IMR-90 (cell line): ENCODE measurements at regions not wholly inside any gene's neighbourhood (a gene's known extent, or its start where the extent isn't known, plus 50 kb on each side); places are given as distances from the start of the nearest gene placed in this dataset.

Experiments
- ATAC-seq: fragments of 200-7000 bp; cut with Tn5 transposase; 2 replicates; pipeline ENCODE4 v1.9.1; 2020; ENCODE audit warnings: low read depth, mild to moderate bottlenecking, moderate library complexity
- BruUV-seq: library from RNA; stranded (reverse); fragments of 400-500 nt; replicated peaks from 2 replicates; lab custom pipeline; 2021; lab: Mats Ljungman, UMichigan
- CTCF ChIA-PET: fragments of 300-600 bp; formaldehyde crosslinking; extraction: SDS; loops from one replicate; lab custom pipeline; 2021; ENCODE audit warnings: antibody characterized with exemption; lab: Yijun Ruan, JAX
- POLR2A ChIA-PET: fragments of 300-600 bp; sonication (Branson Sonifier 250); formaldehyde crosslinking; loops from one replicate; lab custom pipeline; 2022; ENCODE audit warnings: antibody characterized with exemption; ENCODE audit not compliant: unreplicated experiment; lab: Charles Lee
- DNase-seq: peaks from one replicate; pipeline ENCODE4 v3.0.0; 2013
- H2AFZ ChIP-seq: replicated peaks from 2 replicates; pipeline ENCODE3; 2013; ENCODE audit warnings: low read length, mild to moderate bottlenecking; ENCODE audit not compliant: poor library complexity
- H2AK5ac ChIP-seq: 2 replicates; pipeline ENCODE4 v1.6.1; 2013; ENCODE audit warnings: low read depth, low read length, inconsistent platforms
- H2AK9ac ChIP-seq: replicated peaks from 2 replicates; pipeline ENCODE3; 2013; ENCODE audit warnings: mild to moderate bottlenecking, low read depth, low read length, moderate library complexity; ENCODE audit not compliant: poor library complexity
- H2BK120ac ChIP-seq: 2 replicates; pipeline ENCODE4 v1.6.1; 2013; ENCODE audit warnings: low read depth, low read length, inconsistent platforms
- H2BK15ac ChIP-seq: 3 replicates; pipeline ENCODE4 v1.6.1; 2013; ENCODE audit warnings: low read depth, low read length, inconsistent platforms
- H2BK20ac ChIP-seq: 2 replicates; pipeline ENCODE4 v1.6.1; 2013; ENCODE audit warnings: low read depth, mild to moderate bottlenecking, inconsistent platforms, low read length, moderate library complexity
- H2BK5ac ChIP-seq: 2 replicates; pipeline ENCODE4 v1.6.1; 2013; ENCODE audit warnings: mild to moderate bottlenecking, low read depth, low read length, inconsistent platforms; ENCODE audit not compliant: poor library complexity, severe bottlenecking
- H3K14ac ChIP-seq: replicated peaks from 2 replicates; pipeline ENCODE4 v1.6.1; 2013; ENCODE audit warnings: low read depth, low read length, inconsistent platforms
- H3K18ac ChIP-seq: 2 replicates; pipeline ENCODE4 v1.6.1; 2013; ENCODE audit warnings: low read depth, low read length, control low read depth
- H3K23ac ChIP-seq: 2 replicates; pipeline ENCODE4 v1.6.1; 2013; ENCODE audit warnings: low read depth, low read length, inconsistent platforms
- H3K27ac ChIP-seq: 2 replicates; pipeline ENCODE4 v1.5.1; 2013; ENCODE audit warnings: mild to moderate bottlenecking, control low read depth, low read length; ENCODE audit not compliant: insufficient read depth
- H3K27me3 ChIP-seq: 2 replicates; pipeline ENCODE4 v1.6.1; 2013; ENCODE audit warnings: low read length; ENCODE audit not compliant: control insufficient read depth, insufficient read depth
- H3K36me3 ChIP-seq: 2 replicates; pipeline ENCODE4 v1.6.1; 2013; ENCODE audit warnings: low read length, mixed read lengths; ENCODE audit not compliant: control insufficient read depth, insufficient read depth
- H3K4ac ChIP-seq: 2 replicates; pipeline ENCODE4 v1.6.1; 2013; ENCODE audit warnings: low read depth, low read length, inconsistent platforms
- H3K4me1 ChIP-seq: 2 replicates; pipeline ENCODE4 v1.6.1; 2013; ENCODE audit warnings: low read length, mixed read lengths; ENCODE audit not compliant: control insufficient read depth, insufficient read depth
- H3K4me2 ChIP-seq: 2 replicates; pipeline ENCODE4 v1.6.1; 2013; ENCODE audit warnings: low read depth, mild to moderate bottlenecking, control low read depth, low read length, moderate library complexity
- H3K4me3 ChIP-seq: 2 replicates; pipeline ENCODE4 v1.5.1; 2013; ENCODE audit warnings: low read depth, mild to moderate bottlenecking, control low read depth, low read length, moderate library complexity; ENCODE audit not compliant: insufficient read depth
- H3K56ac ChIP-seq: 2 replicates; pipeline ENCODE4 v1.6.1; 2013; ENCODE audit warnings: low read length, inconsistent platforms; ENCODE audit not compliant: insufficient read depth; ENCODE audit errors: extremely low read depth
- H3K79me1 ChIP-seq, 2 experiments: 2 replicates each; pipeline ENCODE4 v1.6.1; 2013; ENCODE audit warnings: low read length in 2 of 2, inconsistent platforms in 1 of 2, low read depth in 1 of 2
- H3K9ac ChIP-seq: 2 replicates; pipeline ENCODE4 v1.6.1; 2013; ENCODE audit warnings: low read depth, low read length, control low read depth
- H3K9me1 ChIP-seq: 2 replicates; pipeline ENCODE4 v1.6.1; 2013; ENCODE audit warnings: low read length, inconsistent platforms; ENCODE audit not compliant: insufficient read depth
- H3K9me3 ChIP-seq: 2 replicates; pipeline ENCODE4 v1.6.1; 2013; ENCODE audit warnings: low read length; ENCODE audit not compliant: control insufficient read depth, insufficient read depth
- H4K20me1 ChIP-seq: 2 replicates; pipeline ENCODE4 v1.6.1; 2013; ENCODE audit warnings: low read length, inconsistent platforms; ENCODE audit not compliant: insufficient read depth
- H4K5ac ChIP-seq: 2 replicates; pipeline ENCODE4 v1.6.1; 2013; ENCODE audit warnings: mild to moderate bottlenecking, low read depth, low read length, control low read depth
- H4K8ac ChIP-seq, 2 experiments: 2 replicates each; pipeline ENCODE4 v1.6.1; 2013; ENCODE audit warnings: low read depth in 2 of 2, low read length in 2 of 2, control low read depth in 1 of 2, inconsistent platforms in 1 of 2
- H4K91ac ChIP-seq: 2 replicates; pipeline ENCODE4 v1.6.1; 2013; ENCODE audit warnings: low read depth, low read length, inconsistent platforms; ENCODE audit not compliant: insufficient read depth
- BHLHE40 ChIP-seq: fragments of 150-350 bp; IDR thresholded peaks from 2 replicates; pipeline ENCODE4 v1.6.1; 2016; ENCODE audit warnings: mild to moderate bottlenecking, low read depth, low read length
- CEBPB ChIP-seq: IDR thresholded peaks from 2 replicates; pipeline ENCODE4 v1.6.1; 2012; ENCODE audit warnings: low read depth, low read length, improper control_type of control experiment
- CTCF ChIP-seq: conservative IDR thresholded peaks from 2 replicates; pipeline ENCODE4 v1.5.1; 2012; ENCODE audit warnings: mild to moderate bottlenecking, low read depth, low read length, improper control_type of control experiment
- ELK1 ChIP-seq: fragments of 150-350 bp; IDR thresholded peaks from 2 replicates; pipeline ENCODE4 v1.6.1; 2016; ENCODE audit warnings: low read depth, mild to moderate bottlenecking, low read length, moderate library complexity, borderline replicate concordance
- FOS ChIP-seq: fragments of 150-350 bp; IDR thresholded peaks from 2 replicates; pipeline ENCODE4 v1.6.1; 2016; ENCODE audit warnings: low read depth, low read length
- MAFK ChIP-seq: IDR thresholded peaks from 2 replicates; pipeline ENCODE4 v1.6.1; 2012; ENCODE audit warnings: low read depth, low read length, improper control_type of control experiment
- MAZ ChIP-seq: IDR thresholded peaks from 2 replicates; pipeline ENCODE4 v1.6.1; 2012; ENCODE audit warnings: low read depth, mild to moderate bottlenecking, low read length, improper control_type of control experiment, moderate library complexity, borderline replicate concordance
- MXI1 ChIP-seq: IDR thresholded peaks from 2 replicates; pipeline ENCODE4 v1.6.1; 2012; ENCODE audit warnings: low read depth, mild to moderate bottlenecking, low read length, moderate library complexity, borderline replicate concordance
- NFE2L2 ChIP-seq: fragments of 150-350 bp; IDR thresholded peaks from 2 replicates; pipeline ENCODE4 v1.6.1; 2016; ENCODE audit warnings: low read depth, mild to moderate bottlenecking, low read length
- POLR2A ChIP-seq: IDR thresholded peaks from 2 replicates; pipeline ENCODE4 v1.6.1; 2012; ENCODE audit warnings: mild to moderate bottlenecking, low read depth, low read length
- RAD21 ChIP-seq: IDR thresholded peaks from 2 replicates; pipeline ENCODE4 v1.6.1; 2012; ENCODE audit warnings: low read length, improper control_type of control experiment
- RCOR1 ChIP-seq: IDR thresholded peaks from 2 replicates; pipeline ENCODE4 v1.6.1; 2012; ENCODE audit warnings: mild to moderate bottlenecking, low read length, improper control_type of control experiment; ENCODE audit not compliant: insufficient replicate concordance
- RFX5 ChIP-seq: IDR thresholded peaks from 2 replicates; pipeline ENCODE4 v1.8.0; 2012; ENCODE audit warnings: low read depth, mild to moderate bottlenecking, low read length, moderate library complexity
- SMC3 ChIP-seq: fragments of 150-350 bp; IDR thresholded peaks from 2 replicates; pipeline ENCODE4 v1.6.1; 2016; ENCODE audit warnings: low read depth, mild to moderate bottlenecking, antibody characterized with exemption, low read length, moderate library complexity
- WGBS, 2 experiments: methylation state at CpG; one replicate each; pipeline versions ENCODE4 v1.1.5 to v1.1.7; 2013; ENCODE audit warnings: missing lambda C conversion rate in 2 of 2; ENCODE audit not compliant: insufficient read length in 1 of 2; ENCODE audit errors: extremely low coverage in 2 of 2; 5-methylcytosine and 5-hydroxymethylcytosine counted together
- dilution Hi-C: fragments of 300-500 bp; cut with HindIII; formaldehyde crosslinking; loops from one replicate; pipeline ENCODE4 v1.14.3; 2018; ENCODE audit warnings: low sequenced_read_pairs; ENCODE audit not compliant: unreplicated experiment
- in situ Hi-C: fragments of 300-500 bp; cut with MboI; formaldehyde crosslinking; loops from 3 replicates; pipeline ENCODE4 v1.14.3; 2019; ENCODE audit warnings: low sequenced_read_pairs, inconsistent platforms, mixed read lengths
- intact Hi-C: fragments of 100-400 bp; cut with micrococcal nuclease; formaldehyde crosslinking; loops from 2 replicates; pipeline ENCODE4 v1.10.0; 2022

- no peak; the same call in 1 of the 2 replicates for TF ChIP-seq FOS
Measured at GRCh38 chr2:195559431-195559914, 97.6 kb upstream of the SLC39A10 start (continued).

GRCh38 chr2:195555971-195556370 is 101.1 kb upstream of the SLC39A10 start:
- no peak overlapping the region for H3K27ac ChIP-seq
- no peak overlapping the region for H3K9ac ChIP-seq
- no peak overlapping the region; the same call in 1 of the 2 replicates for H4K5ac ChIP-seq
- no peak for TF ChIP-seq MAFK
- no peak for TF ChIP-seq MXI1
- no peak for TF ChIP-seq CEBPB
- TF ChIP-seq CTCF = no peak
- TF ChIP-seq RFX5 = no peak
- no peak for TF ChIP-seq BHLHE40
- no peak for TF ChIP-seq RAD21
- no peak for TF ChIP-seq POLR2A
- no peak for TF ChIP-seq RCOR1
- TF ChIP-seq NFE2L2 = no peak
- TF ChIP-seq ELK1 = no peak
- no peak for TF ChIP-seq SMC3
- TF ChIP-seq MAZ = no peak
- TF ChIP-seq FOS = no peak
- H3K14ac ChIP-seq = 0 out of 2 replicates have a peak overlapping the region, but pooled peaks have one; percentile 4
- in situ Hi-C loops (no loop called here), intact Hi-C loops (no loop called here), dilution Hi-C loops (no loop called here)
- H3K79me1 ChIP-seq = no peaks in the 10 kb centered on the region; a peak in 1 of 4 replicates
- peak overlapping the region; percentile 59 for H2BK120ac ChIP-seq
- peaks cover 3% of the 10 kb centered on the region for H3K4me1 ChIP-seq
- no peak overlapping the region for H2AFZ ChIP-seq
- H2AK5ac ChIP-seq = 0 out of 2 replicates have a peak overlapping the region, but pooled peaks have one; percentile 10
- WGBS, 2 experiments = no CpG with 5 or more reads among the region's 1 CpG
- no peaks in the 10 kb centered on the region for H3K9me1 ChIP-seq
- peak overlapping the region; percentile 12 for H2BK5ac ChIP-seq
- H3K9me3 ChIP-seq = no peaks in the 10 kb centered on the region
- H2BK15ac ChIP-seq = peak overlapping the region; percentile 6; the same call in 1 of the 3 replicates
- ChIA-PET CTCF (no interaction called here), POLR2A (no interaction called here)
- no peak overlapping the region for H3K4me3 ChIP-seq
- DNase-seq (no peak), ATAC-seq (no peak)
- peak overlapping the region; percentile 75; the same call in 1 of the 2 replicates for H2BK20ac ChIP-seq
- H3K4me2 ChIP-seq = no peak overlapping the region
- no peaks in the 10 kb centered on the region for H3K27me3 ChIP-seq
- H2AK9ac ChIP-seq = no peak overlapping the region
- peak overlapping the region; percentile 30; the same call in 1 of the 2 replicates for H3K4ac ChIP-seq
- no peak overlapping the region for H4K91ac ChIP-seq
- H3K23ac ChIP-seq = peak overlapping the region; percentile 13; the same call in 1 of the 2 replicates
- no TSS peak for BruUV-seq
- H4K20me1 ChIP-seq = no peaks in the 10 kb centered on the region
- H4K8ac ChIP-seq = peak overlapping the region in 1 of 2 experiments; percentile 12; a peak in 1 of 4 replicates
- no peak overlapping the region for H3K56ac ChIP-seq
- peak overlapping the region; percentile 21; the same call in 1 of the 2 replicates for H3K18ac ChIP-seq
- no peaks in the 10 kb centered on the region for H3K36me3 ChIP-seq
